H9 (cell line): ENCODE measurements at regions not wholly inside any gene's neighbourhood (a gene's known extent, or its start where the extent isn't known, plus 50 kb on each side); places are given as distances from the start of the nearest gene placed in this dataset.

Experiments used
- DNase-seq: peaks from one replicate; pipeline ENCODE4 v3.0.0-alpha.2; 2017
- H2AFZ ChIP-seq: one replicate; pipeline ENCODE4 v1.6.1; 2013; ENCODE audit warnings: mild to moderate bottlenecking, low read length, control low read depth, moderate library complexity
- H2AK5ac ChIP-seq: 2 replicates; pipeline ENCODE4 v1.6.1; 2013; ENCODE audit warnings: low read length, control low read depth, mixed read lengths; ENCODE audit not compliant: insufficient read length
- H2BK120ac ChIP-seq: one replicate; pipeline ENCODE4 v1.6.1; 2013; ENCODE audit warnings: low read depth, mild to moderate bottlenecking, low read length, control low read depth, inconsistent platforms; ENCODE audit not compliant: poor library complexity, severe bottlenecking
- H2BK12ac ChIP-seq: 2 replicates; pipeline ENCODE4 v1.6.1; 2013; ENCODE audit warnings: low read length, control low read depth, mixed read lengths, low read depth; ENCODE audit not compliant: insufficient read length
- H2BK15ac ChIP-seq: 2 replicates; pipeline ENCODE4 v1.6.1; 2013; ENCODE audit warnings: low read depth, low read length, control low read depth
- H2BK20ac ChIP-seq: one replicate; pipeline ENCODE4 v1.6.1; 2013; ENCODE audit warnings: low read depth, mild to moderate bottlenecking, low read length, control low read depth, inconsistent platforms; ENCODE audit not compliant: poor library complexity, severe bottlenecking
- H2BK5ac ChIP-seq: 2 replicates; pipeline ENCODE4 v1.6.1; 2013; ENCODE audit warnings: low read length, control low read depth, mixed read lengths; ENCODE audit not compliant: insufficient read length
- H3K14ac ChIP-seq: 2 replicates; pipeline ENCODE4 v1.6.1; 2013; ENCODE audit warnings: low read length, control low read depth; ENCODE audit not compliant: insufficient read depth
- H3K18ac ChIP-seq: 2 replicates; pipeline ENCODE4 v1.6.1; 2013; ENCODE audit warnings: low read depth, mild to moderate bottlenecking, mixed read lengths, low read length, control low read depth; ENCODE audit not compliant: insufficient read length
- H3K23ac ChIP-seq: 2 replicates; pipeline ENCODE4 v1.6.1; 2013; ENCODE audit warnings: low read length, control low read depth, mixed read lengths, low read depth; ENCODE audit not compliant: insufficient read length
- H3K23me2 ChIP-seq: 2 replicates; pipeline ENCODE4 v1.6.1; 2013; ENCODE audit warnings: low read depth, mild to moderate bottlenecking, mixed read lengths, low read length, control low read depth; ENCODE audit not compliant: insufficient read length, poor library complexity, severe bottlenecking
- H3K27ac ChIP-seq: 2 replicates; pipeline ENCODE4 v1.5.1; 2013; ENCODE audit warnings: low read length, control low read depth, mixed read lengths, low read depth; ENCODE audit not compliant: insufficient read length
- H3K27me3 ChIP-seq: 2 replicates; pipeline ENCODE4 v1.6.1; 2013; ENCODE audit warnings: low read length, control low read depth, inconsistent platforms; ENCODE audit not compliant: insufficient read depth
- H3K4ac ChIP-seq: 2 replicates; pipeline ENCODE4 v1.6.1; 2013; ENCODE audit warnings: low read depth, mild to moderate bottlenecking, control low read depth, inconsistent platforms, low read length, moderate library complexity
- H3K4me1 ChIP-seq: 2 replicates; pipeline ENCODE4 v1.6.1; 2013; ENCODE audit warnings: low read length, control low read depth, inconsistent platforms; ENCODE audit not compliant: insufficient read depth
- H3K4me2 ChIP-seq: 2 replicates; pipeline ENCODE4 v1.6.1; 2013; ENCODE audit warnings: low read length, control low read depth, mixed read lengths; ENCODE audit not compliant: insufficient read length, insufficient read depth
- H3K56ac ChIP-seq: 2 replicates; pipeline ENCODE4 v1.6.1; 2013; ENCODE audit warnings: low read depth, mild to moderate bottlenecking, mixed read lengths, low read length, control low read depth; ENCODE audit not compliant: insufficient read length
- H3K79me1 ChIP-seq: 2 replicates; pipeline ENCODE4 v1.6.1; 2013; ENCODE audit warnings: low read depth, mild to moderate bottlenecking, moderate library complexity, low read length, control low read depth, inconsistent platforms; ENCODE audit not compliant: insufficient read depth, poor library complexity, severe bottlenecking
- H3K79me2 ChIP-seq: 2 replicates; pipeline ENCODE4 v1.6.1; 2013; ENCODE audit warnings: low read length, control low read depth, inconsistent platforms; ENCODE audit not compliant: insufficient read depth
- H3K9ac ChIP-seq: 2 replicates; pipeline ENCODE4 v1.6.1; 2013; ENCODE audit warnings: low read length, control low read depth, mixed read lengths; ENCODE audit not compliant: insufficient read length; ENCODE audit errors: extremely low read depth
- H3K9me3 ChIP-seq: one replicate; pipeline ENCODE4 v1.6.1; 2013; ENCODE audit warnings: low read depth, low read length, inconsistent platforms; ENCODE audit not compliant: control insufficient read depth
- H3T11ph ChIP-seq: one replicate; pipeline ENCODE4 v1.6.1; 2013; ENCODE audit warnings: mild to moderate bottlenecking, low read length, control low read depth, inconsistent platforms
- H4K20me1 ChIP-seq: one replicate; pipeline ENCODE4 v1.6.1; 2013; ENCODE audit not compliant: control insufficient read depth, insufficient read length, insufficient read depth
- H4K5ac ChIP-seq: 2 replicates; pipeline ENCODE4 v1.6.1; 2013; ENCODE audit warnings: low read depth, mild to moderate bottlenecking, mixed read lengths, low read length, control low read depth; ENCODE audit not compliant: insufficient read length
- H4K8ac ChIP-seq: replicated peaks from 2 replicates; pipeline ENCODE4 v1.6.1; 2013; ENCODE audit warnings: low read length, control low read depth, mixed read lengths, low read depth; ENCODE audit not compliant: insufficient read length
- H4K91ac ChIP-seq: 2 replicates; pipeline ENCODE4 v1.6.1; 2013; ENCODE audit warnings: low read depth, mild to moderate bottlenecking, moderate library complexity, mixed read lengths, low read length, control low read depth; ENCODE audit not compliant: insufficient read length
- H3K27ac Mint-ChIP-seq, 3 experiments: 2 replicates in 2 of 3; 3 replicates in 1 of 3; pipeline ENCODE4 v1.8.0; 2020 to 2021; ENCODE audit warnings: mixed read lengths in 3 of 3, mild to moderate bottlenecking in 1 of 3, moderate library complexity in 1 of 3
- H3K27me3 Mint-ChIP-seq: 2 replicates; pipeline ENCODE4 v1.8.0; 2021; ENCODE audit warnings: low read depth, mild to moderate bottlenecking, moderate library complexity, mixed read lengths
- H3K36me3 Mint-ChIP-seq, 3 experiments: 2 replicates in 2 of 3; 3 replicates in 1 of 3; pipeline ENCODE4 v1.8.0; 2020 to 2021; ENCODE audit warnings: low read depth in 3 of 3, mixed read lengths in 3 of 3; ENCODE audit not compliant: insufficient read depth in 1 of 3
- H3K4me1 Mint-ChIP-seq, 2 experiments: 2 replicates each; pipeline ENCODE4 v1.8.0; 2020; ENCODE audit warnings: mixed read lengths in 2 of 2
- H3K4me3 Mint-ChIP-seq, 2 experiments: 2 replicates in 1 of 2; 3 replicates in 1 of 2; pipeline ENCODE4 v1.8.0; 2020 to 2021; ENCODE audit warnings: mild to moderate bottlenecking in 2 of 2, mixed read lengths in 2 of 2, moderate library complexity in 1 of 2
- H3K9me3 Mint-ChIP-seq, 2 experiments: 2 replicates in 1 of 2; 3 replicates in 1 of 2; pipeline ENCODE4 v1.8.0; 2020; ENCODE audit warnings: mild to moderate bottlenecking in 2 of 2, mixed read lengths in 2 of 2, moderate library complexity in 1 of 2
- CTCF ChIP-seq: fragments of 200-600 bp; sonication (generic); conservative IDR thresholded peaks from 3 replicates; pipeline ENCODE4 v1.8.0; 2021; ENCODE audit warnings: antibody characterized with exemption, mild to moderate bottlenecking
- WGBS: extraction: QIAGEN DNeasy Blood & Tissue Kit; methylation state at CpG from one replicate; pipeline ENCODE4 v1.1.7; 2013; ENCODE audit warnings: missing lambda C conversion rate, low lambda C conversion rate, mixed read lengths; ENCODE audit not compliant: insufficient read length; ENCODE audit errors: extremely low coverage; 5-methylcytosine and 5-hydroxymethylcytosine counted together

- Histone ChIP-seq H2BK20ac (no peak overlapping the region), H3T11ph (no peak overlapping the region), H3K9ac (no peak overlapping the region), H2BK12ac (no peak overlapping the region), H3K18ac (no peak overlapping the region), H2AFZ (no peak overlapping the region), H2AK5ac (no peak overlapping the region), H3K23me2 (no peaks in the 10 kb centered on the region), H3K27me3 (no peaks in the 10 kb centered on the region), H4K5ac (no peak overlapping the region), H3K79me2 (no peaks in the 10 kb centered on the region), H3K23ac (no peak overlapping the region), H4K20me1 (no peaks in the 10 kb centered on the region), H4K8ac (no peak overlapping the region), H3K4me1 (peaks cover 5% of the 10 kb centered on the region; the same call in 1 of the 2 replicates), H2BK5ac (no peak overlapping the region), H3K9me3 (peaks cover 5% of the 10 kb centered on the region), H3K14ac (no peak overlapping the region), H3K56ac (no peak overlapping the region), H3K27ac (peak overlapping the region; percentile 86), H2BK15ac (no peak overlapping the region), H3K4ac (no peak overlapping the region), H4K91ac (no peak overlapping the region), H3K4me2 (no peak overlapping the region), H3K79me1 (no peaks in the 10 kb centered on the region), H2BK120ac (no peak overlapping the region)
- H3K9me3 Mint-ChIP-seq: peaks cover 25 to 26% of the 10 kb centered on the region in 2 experiments
- H3K36me3 Mint-ChIP-seq: peaks cover 24 to 49% (median 38%) of the 10 kb centered on the region in 3 experiments
- H3K27me3 Mint-ChIP-seq: no peaks in the 10 kb centered on the region
- H3K27ac Mint-ChIP-seq: peak overlapping the region; percentile 94 to 99 (median 98); a peak in 5 of 7 replicates
- H3K4me3 Mint-ChIP-seq: no peak overlapping the region
- no peak for DNase-seq
- no peak for TF ChIP-seq CTCF
- no CpG with 5 or more reads among the region's 3 CpGs for WGBS
- peaks cover 40 to 53% of the 10 kb centered on the region in 2 experiments for H3K4me1 Mint-ChIP-seq
Measured at GRCh38 chr2:167862782-167863181, 384.6 kb downstream of the STK39 start.
